Calu3 (cell line): ENCODE measurements at regions not wholly inside any gene's neighbourhood (a gene's known extent, or its start where the extent isn't known, plus 50 kb on each side); places are given as distances from the start of the nearest gene placed in this dataset.

Source experiments
- BruUV-seq: library from RNA; stranded (reverse); fragments of 400-500 nt; replicated peaks from 2 replicates; lab custom pipeline; 2021; lab: Mats Ljungman, UMichigan
- CTCF ChIA-PET: fragments of 300-600 bp; sonication (Branson Sonifier 250); formaldehyde crosslinking; loops from one replicate; lab custom pipeline; 2022; ENCODE audit warnings: antibody characterized with exemption; lab: Charles Lee
- DNase-seq: peaks from one replicate; pipeline ENCODE4 v3.0.0; 2022
- H3K27ac Mint-ChIP-seq: one replicate; pipeline ENCODE4 v1.8.0; 2022; ENCODE audit warnings: mixed read lengths; ENCODE audit not compliant: unreplicated experiment
- H3K27me3 Mint-ChIP-seq: one replicate; pipeline ENCODE4 v1.8.0; 2022; ENCODE audit warnings: mixed read lengths; ENCODE audit not compliant: unreplicated experiment
- H3K36me3 Mint-ChIP-seq: one replicate; pipeline ENCODE4 v1.8.0; 2022; ENCODE audit warnings: mild to moderate bottlenecking, moderate library complexity, mixed read lengths; ENCODE audit not compliant: insufficient read depth, unreplicated experiment
- H3K4me1 Mint-ChIP-seq: one replicate; pipeline ENCODE4 v1.8.0; 2022; ENCODE audit warnings: mild to moderate bottlenecking, low read depth, mixed read lengths; ENCODE audit not compliant: unreplicated experiment
- H3K4me3 Mint-ChIP-seq: one replicate; pipeline ENCODE4 v1.8.0; 2022; ENCODE audit warnings: mild to moderate bottlenecking, low read depth, moderate library complexity, mixed read lengths; ENCODE audit not compliant: unreplicated experiment
- H3K9me3 Mint-ChIP-seq: one replicate; pipeline ENCODE4 v1.8.0; 2022; ENCODE audit warnings: low read depth, mixed read lengths; ENCODE audit not compliant: unreplicated experiment
- intact Hi-C: fragments of 100-400 bp; cut with micrococcal nuclease; formaldehyde crosslinking; loops from one replicate; pipeline ENCODE4 v1.10.0; 2022; ENCODE audit not compliant: unreplicated experiment
- TF ChIP-seq, protein P1 (sequence below): fragments of 200-600 bp; IDR thresholded peaks from one replicate; pipeline ENCODE4 v1.8.0; 2022; ENCODE audit warnings: antibody characterized with exemption; ENCODE audit not compliant: unreplicated experiment

DNA sequence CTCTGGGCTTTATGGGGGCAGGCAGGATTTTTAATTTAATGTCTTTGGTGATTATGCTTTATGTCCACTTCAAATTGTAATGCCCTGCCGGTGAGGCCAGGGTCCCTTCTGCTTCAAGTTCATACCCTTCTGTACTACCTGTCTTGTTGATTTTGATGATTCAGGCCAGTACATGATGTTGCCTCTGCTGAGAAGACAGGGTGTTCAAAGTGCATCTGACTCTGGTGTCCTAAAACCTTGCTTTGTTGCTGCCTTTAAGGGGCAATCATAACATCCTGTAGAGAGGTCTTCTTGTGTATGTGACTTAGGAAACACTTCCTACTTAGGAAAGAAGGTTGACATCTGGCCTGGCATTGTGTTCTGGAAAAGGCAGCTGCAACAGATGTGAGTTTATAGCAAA is 113.2 kb downstream of the TMEM170B start:
- Mint-ChIP-seq H3K27ac (no peak overlapping the region), H3K4me1 (peaks cover 7% of the 10 kb centered on the region), H3K27me3 (no peaks in the 10 kb centered on the region), H3K36me3 (no peaks in the 10 kb centered on the region), H3K9me3 (no peaks in the 10 kb centered on the region), H3K4me3 (no peak overlapping the region)
- TF ChIP-seq, protein P1, sequence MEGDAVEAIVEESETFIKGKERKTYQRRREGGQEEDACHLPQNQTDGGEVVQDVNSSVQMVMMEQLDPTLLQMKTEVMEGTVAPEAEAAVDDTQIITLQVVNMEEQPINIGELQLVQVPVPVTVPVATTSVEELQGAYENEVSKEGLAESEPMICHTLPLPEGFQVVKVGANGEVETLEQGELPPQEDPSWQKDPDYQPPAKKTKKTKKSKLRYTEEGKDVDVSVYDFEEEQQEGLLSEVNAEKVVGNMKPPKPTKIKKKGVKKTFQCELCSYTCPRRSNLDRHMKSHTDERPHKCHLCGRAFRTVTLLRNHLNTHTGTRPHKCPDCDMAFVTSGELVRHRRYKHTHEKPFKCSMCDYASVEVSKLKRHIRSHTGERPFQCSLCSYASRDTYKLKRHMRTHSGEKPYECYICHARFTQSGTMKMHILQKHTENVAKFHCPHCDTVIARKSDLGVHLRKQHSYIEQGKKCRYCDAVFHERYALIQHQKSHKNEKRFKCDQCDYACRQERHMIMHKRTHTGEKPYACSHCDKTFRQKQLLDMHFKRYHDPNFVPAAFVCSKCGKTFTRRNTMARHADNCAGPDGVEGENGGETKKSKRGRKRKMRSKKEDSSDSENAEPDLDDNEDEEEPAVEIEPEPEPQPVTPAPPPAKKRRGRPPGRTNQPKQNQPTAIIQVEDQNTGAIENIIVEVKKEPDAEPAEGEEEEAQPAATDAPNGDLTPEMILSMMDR = no peak
- CTCF ChIA-PET = no interaction called here
- no peak for DNase-seq
- intact Hi-C loops = loop anchor here (5.0 to 10.0 kb wide), 2 partner anchors 38 to 384 kb away; no protein-coding TSS in a partner anchor
- BruUV-seq = no TSS peak

DNA sequence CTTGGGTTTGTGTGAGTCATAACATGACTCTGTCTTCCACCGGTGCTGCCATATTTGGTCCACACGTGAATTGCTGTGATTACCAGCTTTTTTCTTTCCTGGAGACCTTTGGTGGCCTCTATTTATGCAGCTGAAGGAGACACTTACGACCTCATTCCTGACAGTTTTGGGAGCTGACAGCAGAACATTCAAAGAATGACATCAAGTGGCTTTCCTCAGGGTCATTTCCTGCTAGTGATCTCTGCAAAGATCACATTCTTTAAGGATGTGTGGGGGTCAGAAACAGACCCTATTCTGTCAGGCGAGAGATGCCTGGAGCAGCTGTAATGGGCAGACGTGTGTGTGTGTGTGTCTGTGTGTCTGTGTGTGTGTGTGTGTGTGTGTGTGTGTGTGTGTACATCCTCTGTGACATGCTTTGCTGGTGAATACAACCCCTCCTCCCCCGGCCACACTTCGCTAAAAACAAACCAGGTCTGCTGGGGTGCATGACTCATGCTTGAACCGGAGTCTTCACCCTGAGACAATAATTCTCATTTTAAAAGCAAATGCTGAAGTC is 115.6 kb downstream of the TMEM170B start:
- H3K4me1 Mint-ChIP-seq = peaks cover 7% of the 10 kb centered on the region
- no peak overlapping the region for H3K4me3 Mint-ChIP-seq
- intact Hi-C loops = loop anchor here (5.0 to 10.0 kb wide), 2 partner anchors 41 to 382 kb away; no protein-coding TSS in a partner anchor
- DNase-seq = peak; percentile 42
- no peaks in the 10 kb centered on the region for H3K36me3 Mint-ChIP-seq
- no peak overlapping the region for H3K27ac Mint-ChIP-seq
- no peaks in the 10 kb centered on the region for H3K27me3 Mint-ChIP-seq
- BruUV-seq = no TSS peak
- no peaks in the 10 kb centered on the region for H3K9me3 Mint-ChIP-seq
- TF ChIP-seq, protein P1 = no peak
- CTCF ChIA-PET = interaction anchor here (0.7 kb wide), 1 partner anchor 634 kb away, joined by 4 read pairs; no protein-coding TSS in a partner anchor

DNA sequence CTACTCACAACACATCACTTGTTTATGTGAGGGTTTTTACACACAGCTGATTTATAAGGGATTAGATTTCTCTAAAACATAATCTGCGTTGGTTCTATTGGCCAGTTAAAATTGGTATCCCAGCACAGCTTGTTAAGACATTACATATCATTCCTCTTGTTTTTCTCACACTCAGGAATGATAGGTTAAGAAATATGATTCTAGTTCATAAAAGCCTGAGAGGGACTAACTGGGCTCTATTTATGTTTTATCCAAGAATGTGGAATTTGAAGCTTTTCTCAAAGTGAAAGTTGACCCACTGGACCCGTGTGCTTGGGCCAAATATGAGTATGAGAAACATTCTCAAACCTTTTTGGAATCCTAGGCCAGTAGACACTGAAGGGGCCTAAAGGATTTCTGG is 117.3 kb downstream of the TMEM170B start:
- no peak overlapping the region for H3K4me3 Mint-ChIP-seq
- intact Hi-C loops = loop anchor here (1.0 to 10.0 kb wide), 5 partner anchors 43 to 634 kb away; no protein-coding TSS in a partner anchor
- TF ChIP-seq, protein P1 = no peak
- H3K36me3 Mint-ChIP-seq = no peaks in the 10 kb centered on the region
- H3K4me1 Mint-ChIP-seq = peaks cover 7% of the 10 kb centered on the region
- no peaks in the 10 kb centered on the region for H3K9me3 Mint-ChIP-seq
- no TSS peak for BruUV-seq
- CTCF ChIA-PET = interaction anchor here (0.6 to 2.4 kb wide), 4 partner anchors 140 to 635 kb away, joined by 4 to 16 read pairs (median 6); partner anchors contain the start of gene EDN1
- no peaks in the 10 kb centered on the region for H3K27me3 Mint-ChIP-seq
- H3K27ac Mint-ChIP-seq = no peak overlapping the region
- no peak for DNase-seq

DNA sequence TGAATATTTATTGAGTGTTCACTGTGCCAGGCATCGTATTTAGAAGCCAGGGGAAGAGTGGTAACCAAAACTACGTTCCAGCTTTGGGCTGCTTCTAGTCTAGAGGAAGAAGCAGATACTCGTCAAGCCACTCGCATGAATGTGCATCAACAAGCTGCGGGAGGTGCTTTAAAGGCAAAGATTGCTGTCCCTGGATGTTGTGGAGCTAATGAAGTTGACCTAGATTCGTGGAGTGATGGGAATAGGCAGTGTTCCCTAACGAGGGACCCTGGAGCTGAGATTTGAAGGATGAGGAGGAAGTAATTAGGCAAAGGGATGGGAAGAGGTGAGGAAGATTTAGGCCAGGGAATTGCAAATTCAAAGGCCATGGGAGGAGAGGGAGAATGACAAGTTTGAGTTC is 118.9 kb downstream of the TMEM170B start:
- H3K9me3 Mint-ChIP-seq = no peaks in the 10 kb centered on the region
- H3K27ac Mint-ChIP-seq = peak overlapping the region; percentile 12
- intact Hi-C loops = loop anchor here (5.0 to 10.0 kb wide), 2 partner anchors 69 to 378 kb away; no protein-coding TSS in a partner anchor
- TF ChIP-seq, protein P1 = no peak
- H3K27me3 Mint-ChIP-seq = no peaks in the 10 kb centered on the region
- H3K4me1 Mint-ChIP-seq = peaks cover 7% of the 10 kb centered on the region
- no TSS peak for BruUV-seq
- DNase-seq = no peak
- no peak overlapping the region for H3K4me3 Mint-ChIP-seq
- CTCF ChIA-PET = interaction anchor here (0.7 to 2.4 kb wide), 3 partner anchors 577 to 1243 kb away, joined by 3 to 16 read pairs (median 6); no protein-coding TSS in a partner anchor
- no peaks in the 10 kb centered on the region for H3K36me3 Mint-ChIP-seq
